ENCODE measurements at regions not wholly inside any gene's neighbourhood (a gene's known extent, or its start where the extent isn't known, plus 50 kb on each side); places are given as distances from the start of the nearest gene placed in this dataset.
"Not testable (repeated sequence)": the region's sequence is repeated elsewhere in the genome, so short reads cannot be mapped to it uniquely, and the experiment has no call there.

DNA sequence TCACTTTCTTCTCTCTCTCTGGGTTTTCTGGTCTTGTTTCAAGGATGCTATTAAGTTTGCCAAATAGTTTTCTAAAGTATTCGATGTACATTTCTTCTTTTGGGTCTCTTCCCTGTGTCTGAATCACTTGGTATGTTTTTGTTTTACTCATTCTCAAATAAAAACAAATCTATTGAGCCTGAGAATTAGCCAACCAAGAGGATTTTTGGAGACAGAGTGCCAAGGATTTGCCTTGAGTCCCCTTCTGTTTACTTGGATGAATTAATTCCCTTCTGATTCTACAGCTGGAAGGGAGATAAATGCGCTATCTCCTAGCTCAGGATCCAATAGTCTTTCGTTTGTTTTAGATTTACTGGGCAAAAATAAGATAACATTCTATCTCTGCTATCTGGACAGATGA lies 255.5 kb downstream of the SYT10 start:
- DNase-seq = no peak

DNA sequence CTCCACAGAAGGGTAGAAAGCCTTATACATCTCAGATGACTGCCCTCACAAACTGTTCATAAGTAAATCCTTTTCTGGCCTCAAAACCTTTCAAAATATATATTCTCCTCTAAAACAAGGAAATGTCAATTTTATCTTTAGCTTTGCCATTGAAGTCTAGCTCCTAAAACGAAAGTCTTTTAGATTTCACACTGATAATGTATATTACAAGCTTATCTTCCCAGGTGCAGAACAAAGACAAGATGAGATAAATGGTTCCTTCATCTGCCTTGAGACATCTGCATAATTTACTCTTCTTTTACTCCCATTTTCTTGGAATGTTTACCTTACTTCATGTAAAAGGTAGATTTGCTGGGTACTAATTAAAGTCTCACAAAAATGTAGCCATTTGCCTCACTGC lies 257.1 kb downstream of the SYT10 start:
- no peak for DNase-seq

GRCh38 chr12:33180918-33181317 lies 258.7 kb downstream of the SYT10 start:
- no peak for DNase-seq

GRCh38 chr12:33166260-33166659 lies 269.7 kb upstream of the PKP2 start:
- DNase-seq = not testable (repeated sequence)

DNA sequence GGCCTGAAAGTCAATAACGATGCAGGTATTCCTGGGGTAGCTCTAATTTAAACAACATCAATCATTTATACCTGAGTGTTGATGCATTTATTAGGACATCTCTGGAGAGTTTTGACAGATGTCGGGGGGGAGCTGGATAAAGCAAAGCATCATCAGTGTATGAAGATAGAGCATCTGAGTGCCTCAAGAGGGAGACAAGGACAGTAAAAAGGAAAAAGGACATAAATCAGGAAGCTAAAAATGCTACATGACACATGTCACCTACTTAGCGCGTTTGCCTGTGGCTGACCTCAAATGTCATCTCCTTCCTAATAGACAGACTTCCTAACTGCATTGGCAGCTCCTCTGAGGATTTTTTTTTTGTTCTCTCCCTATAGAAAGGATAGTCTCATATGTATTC lies 259.5 kb upstream of the PKP2 start:
- DNase-seq = no peak

DNA sequence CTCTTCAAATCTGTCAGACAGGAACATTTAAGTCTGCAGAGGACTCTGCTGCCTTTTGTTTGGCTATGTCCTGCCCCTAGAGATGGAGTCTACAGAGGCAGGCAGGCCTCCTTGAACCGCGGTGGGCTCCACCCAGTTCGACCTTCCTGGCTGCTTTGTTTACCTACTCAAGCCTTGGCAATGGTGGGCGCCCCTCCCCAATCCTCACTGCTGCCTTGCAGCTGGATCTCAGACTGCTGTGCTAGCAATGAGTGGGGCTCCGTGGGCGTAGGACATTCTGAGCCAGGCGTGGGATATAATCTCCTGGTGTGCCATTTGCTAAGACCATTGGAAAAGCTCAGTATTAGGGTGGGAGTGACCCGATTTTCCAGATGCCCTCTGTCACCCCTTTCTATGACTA lies 250.7 kb upstream of the PKP2 start:
- not testable (repeated sequence) for DNase-seq

DNA sequence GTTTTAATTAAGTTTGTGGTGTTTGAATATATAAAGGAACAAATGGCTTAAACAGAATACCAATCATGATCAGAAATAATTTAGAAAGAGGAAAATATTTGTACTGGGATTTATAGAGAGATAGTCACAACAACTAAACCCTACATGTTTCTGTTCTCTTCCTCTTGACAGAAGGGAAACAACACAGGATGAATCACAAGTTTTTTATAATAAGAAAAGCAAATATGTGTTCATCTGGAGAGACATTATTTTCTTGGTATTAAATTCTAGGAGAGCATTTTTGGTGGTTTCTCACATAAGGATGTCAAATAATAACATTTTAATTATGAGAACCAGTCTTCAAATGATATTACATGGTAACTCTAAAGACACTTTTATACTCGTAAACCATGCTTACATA lies 232.9 kb upstream of the PKP2 start:
- no peak for DNase-seq

DNA sequence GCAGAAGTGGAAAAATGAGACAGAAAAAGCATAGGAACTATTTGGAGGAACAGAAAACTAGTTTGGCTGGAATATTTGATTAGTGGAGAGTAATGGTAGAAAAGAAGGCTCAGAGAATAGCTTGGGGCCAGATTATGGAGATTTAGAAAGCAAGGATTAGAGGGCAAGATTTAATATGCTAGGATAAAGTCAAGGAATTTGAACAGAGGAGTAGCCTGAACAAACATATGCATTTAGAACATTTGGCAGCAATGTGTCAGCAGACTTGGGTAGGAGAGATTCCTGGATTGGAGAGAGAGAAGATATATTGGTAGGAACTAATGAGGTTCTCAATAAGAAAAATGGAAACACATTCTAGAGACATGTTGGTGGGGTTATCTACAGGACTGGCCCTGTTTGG lies 229.2 kb upstream of the PKP2 start:
- DNase-seq = no peak

DNA sequence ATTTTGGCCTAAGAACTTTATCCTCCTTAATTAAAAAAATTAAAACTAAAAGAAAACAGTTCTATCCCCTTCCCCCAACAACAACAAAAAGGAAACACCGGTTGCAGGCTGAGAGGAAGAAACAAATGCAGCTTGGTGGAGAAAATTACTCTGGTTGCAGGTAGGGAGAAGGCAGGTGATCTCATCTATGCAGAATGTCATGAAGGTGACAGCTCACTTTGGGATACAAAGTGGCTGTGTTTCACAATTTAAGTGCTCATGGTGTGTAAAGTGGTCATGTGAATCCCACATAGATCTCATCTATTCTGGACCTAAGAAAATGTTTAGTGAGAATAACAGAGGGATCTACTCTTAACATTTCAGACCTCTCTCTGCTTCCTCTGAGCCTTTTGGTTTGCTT lies 219.7 kb upstream of the PKP2 start:
- no peak for DNase-seq

- no peak for DNase-seq
These were observed 219.1 kb upstream of the PKP2 start for GRCh38 chr12:33115716-33116115.

GRCh38 chr12:33111850-33112249 lies 215.3 kb upstream of the PKP2 start:
- DNase-seq = no peak

GRCh38 chr12:33107827-33108226 lies 211.2 kb upstream of the PKP2 start:
- DNase-seq = not testable (repeated sequence)

- DNase-seq = no peak
These were observed 197.0 kb upstream of the PKP2 start for GRCh38 chr12:33093534-33093933.

- not testable (repeated sequence) for DNase-seq
These were observed 191.3 kb upstream of the PKP2 start for GRCh38 chr12:33087876-33088275.

DNA sequence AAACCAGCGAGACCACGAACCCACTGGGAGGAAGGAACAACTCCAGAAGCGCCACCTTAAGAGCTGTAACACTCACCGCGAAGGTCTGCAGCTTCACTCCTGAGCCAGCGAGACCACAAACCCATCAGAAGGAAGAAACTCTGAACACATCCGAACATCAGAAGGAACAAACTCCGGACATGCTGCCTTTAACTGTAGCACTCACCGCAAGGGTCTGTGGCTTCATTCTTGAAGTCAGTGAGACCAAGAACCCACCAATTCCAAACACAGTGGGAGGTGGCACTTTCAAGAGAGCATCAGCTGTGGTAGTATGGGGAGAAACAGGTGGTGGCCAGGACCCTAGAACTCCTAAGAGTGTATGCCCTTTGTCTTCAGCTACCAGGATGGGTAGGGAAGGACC lies 179.8 kb upstream of the PKP2 start:
- DNase-seq = not testable (repeated sequence)

- not testable (repeated sequence) for DNase-seq
These were observed 178.7 kb upstream of the PKP2 start for GRCh38 chr12:33075130-33075766.

DNA sequence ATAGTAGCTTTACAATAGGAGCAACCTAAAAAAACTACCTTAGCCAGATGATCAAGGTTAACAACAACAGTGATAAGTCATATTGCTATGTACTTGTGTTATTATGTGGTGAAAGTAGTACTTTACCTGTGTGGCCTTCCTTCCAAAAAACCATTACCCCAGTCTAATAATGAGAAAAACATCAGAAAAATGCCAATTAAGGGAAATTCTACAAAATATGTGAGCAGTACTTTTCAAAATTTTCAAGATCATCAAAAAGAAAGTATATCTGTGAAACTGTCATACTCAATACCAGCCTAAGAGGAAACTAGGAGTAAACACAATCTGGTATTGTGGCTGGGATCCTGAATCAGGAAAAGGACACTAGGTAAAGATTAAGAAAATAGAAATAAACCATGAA lies 165.3 kb upstream of the PKP2 start:
- no peak for DNase-seq

DNA sequence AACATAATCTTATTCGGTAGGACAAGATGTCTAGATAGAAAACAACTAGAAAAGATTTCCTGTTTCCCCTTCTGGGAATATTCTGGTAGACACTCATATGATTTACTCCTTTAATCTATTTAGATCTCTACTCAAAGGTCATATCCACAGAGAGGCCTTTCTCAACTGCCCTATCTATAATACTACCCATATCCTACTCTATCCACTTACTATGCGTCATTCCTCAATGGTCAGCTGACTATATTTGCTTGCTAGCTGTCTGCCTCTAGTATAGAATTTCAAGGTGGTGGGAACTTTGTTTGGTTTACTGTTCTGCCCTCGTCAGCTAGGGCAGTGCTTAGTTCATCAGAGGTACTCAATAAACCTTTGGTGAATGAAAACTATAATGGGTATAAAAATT lies 157.8 kb upstream of the PKP2 start:
- DNase-seq = no peak

DNA sequence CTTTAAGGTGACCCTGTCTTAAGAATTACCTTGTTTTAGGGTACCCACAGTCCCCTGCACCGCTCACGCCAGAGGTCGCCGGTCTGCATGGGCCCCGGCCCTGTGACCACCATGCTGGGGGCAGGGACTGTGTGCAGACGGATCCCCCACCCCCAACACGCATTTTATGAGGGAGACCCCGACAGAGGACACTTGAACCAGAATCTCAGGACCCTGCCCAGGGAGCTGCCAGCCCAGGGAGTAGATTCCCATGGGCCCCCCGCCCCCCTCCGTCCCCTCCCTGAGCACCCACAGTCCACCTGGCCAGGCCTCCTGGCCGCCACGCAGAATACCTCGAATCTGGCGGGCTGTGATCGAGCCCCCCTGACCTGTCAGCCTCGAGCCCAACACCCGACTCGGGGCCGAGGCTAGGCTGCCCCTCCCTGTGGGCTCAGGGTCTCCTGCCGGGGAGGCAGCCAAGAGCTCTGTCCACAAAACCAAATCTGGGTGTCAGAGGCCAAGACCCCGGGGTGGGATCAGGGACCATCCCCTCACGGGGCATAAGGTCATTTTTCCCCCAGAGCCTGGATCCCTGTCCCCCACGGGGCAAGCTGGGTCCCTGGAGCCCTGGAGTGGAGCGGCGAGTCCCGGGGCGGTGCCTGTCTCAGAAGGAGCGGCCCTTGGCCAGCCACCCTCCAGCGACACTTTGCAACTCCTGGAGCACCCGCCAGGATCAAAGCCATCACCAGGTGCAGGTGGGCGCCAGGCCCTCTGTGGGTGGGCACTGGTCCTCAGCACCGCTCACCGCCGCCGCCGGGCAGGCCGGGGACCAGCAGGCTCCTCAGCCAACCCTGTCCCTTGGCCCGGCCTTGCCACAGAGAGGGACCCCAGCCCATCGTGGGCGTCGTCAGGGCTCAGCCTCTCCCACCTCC lies 155.8 kb upstream of the PKP2 start:
- no peak for DNase-seq

DNA sequence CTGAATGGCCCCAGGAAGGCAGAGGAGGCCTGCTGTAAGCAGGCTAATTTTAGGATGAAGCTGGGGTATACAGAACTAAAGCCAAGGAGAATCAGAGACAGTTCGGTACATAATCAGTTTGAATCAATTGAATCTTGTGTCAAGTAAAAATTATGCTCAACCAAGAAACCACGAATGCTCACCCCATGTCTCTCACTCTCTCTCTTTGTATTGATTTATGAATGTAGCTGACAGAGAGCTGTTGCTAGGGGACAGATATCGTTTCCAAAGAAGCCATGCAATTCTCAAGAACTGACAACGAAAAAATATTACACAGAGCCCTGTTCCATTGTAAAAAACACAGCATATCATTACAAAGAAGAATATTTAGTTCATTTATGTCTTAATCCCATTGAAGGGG lies 151.1 kb upstream of the PKP2 start:
- DNase-seq = no peak

GRCh38 chr12:33044447-33044846 lies 147.9 kb upstream of the PKP2 start:
- DNase-seq = no peak

DNA sequence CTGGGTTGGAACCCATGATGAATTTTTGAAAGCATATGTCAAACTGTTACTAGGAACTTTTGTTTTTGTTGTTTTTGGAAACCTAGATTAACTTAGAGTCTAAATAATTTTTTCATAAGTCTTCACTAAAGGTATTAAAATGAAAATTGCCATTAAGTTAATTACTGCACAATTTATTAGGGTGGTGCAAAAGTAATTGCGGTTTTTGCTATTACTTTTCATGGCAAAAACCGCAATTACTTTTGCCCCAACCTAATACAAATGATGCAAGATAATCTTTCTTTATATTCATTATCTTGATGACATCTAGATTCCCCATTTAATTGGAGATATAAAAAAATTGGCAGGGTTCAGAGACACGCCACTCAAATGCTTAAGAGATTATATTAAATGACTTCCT lies 145.0 kb upstream of the PKP2 start:
- DNase-seq = no peak

- DNase-seq = not testable (repeated sequence)
These were observed 137.4 kb upstream of the PKP2 start for GRCh38 chr12:33033999-33034398.

DNA sequence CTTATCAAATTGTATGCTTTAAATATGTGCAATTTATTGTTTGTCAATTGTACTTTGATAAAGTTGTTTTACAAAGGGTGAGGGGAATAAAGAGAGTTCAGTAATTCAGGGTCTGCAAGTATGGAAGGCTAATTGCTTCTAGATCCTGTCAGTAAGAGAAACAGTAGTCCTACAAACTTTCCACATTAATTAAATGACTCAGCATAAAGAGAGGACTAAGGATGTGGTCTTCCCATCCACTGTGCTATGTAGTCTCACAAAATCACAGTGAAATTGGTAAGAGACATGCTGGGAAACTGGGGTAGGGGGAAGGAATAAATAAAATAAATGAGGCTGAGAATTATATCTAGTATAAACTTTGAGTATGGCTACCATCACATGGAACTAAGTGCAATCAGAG lies 130.2 kb upstream of the PKP2 start:
- no peak for DNase-seq

DNA sequence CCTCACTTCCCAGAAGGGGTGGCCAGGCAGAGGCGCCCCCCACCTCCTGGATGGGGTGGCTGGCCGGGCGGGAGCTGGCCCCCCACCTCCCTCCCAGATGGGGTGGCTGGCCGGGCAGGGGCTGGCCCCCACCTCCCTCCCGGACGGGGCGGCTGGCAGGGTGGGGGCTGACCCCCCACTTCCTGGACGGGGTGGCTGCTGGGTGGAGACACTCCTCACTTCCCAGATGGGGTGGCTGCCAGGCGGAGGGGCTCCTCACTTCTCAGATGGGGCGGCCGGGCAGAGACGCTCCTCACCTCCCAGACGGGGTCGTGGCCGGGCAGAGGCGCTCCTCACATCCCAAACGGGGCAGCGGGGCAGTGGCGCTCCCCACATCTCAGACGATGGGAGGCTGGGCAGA lies 126.1 kb upstream of the PKP2 start:
- DNase-seq = not testable (repeated sequence)

All from NCI-H2081 (cell line).